ENCODE measurements at regions not wholly inside any gene's neighbourhood (a gene's known extent, or its start where the extent isn't known, plus 50 kb on each side); places are given as distances from the start of the nearest gene placed in this dataset.

DNA sequence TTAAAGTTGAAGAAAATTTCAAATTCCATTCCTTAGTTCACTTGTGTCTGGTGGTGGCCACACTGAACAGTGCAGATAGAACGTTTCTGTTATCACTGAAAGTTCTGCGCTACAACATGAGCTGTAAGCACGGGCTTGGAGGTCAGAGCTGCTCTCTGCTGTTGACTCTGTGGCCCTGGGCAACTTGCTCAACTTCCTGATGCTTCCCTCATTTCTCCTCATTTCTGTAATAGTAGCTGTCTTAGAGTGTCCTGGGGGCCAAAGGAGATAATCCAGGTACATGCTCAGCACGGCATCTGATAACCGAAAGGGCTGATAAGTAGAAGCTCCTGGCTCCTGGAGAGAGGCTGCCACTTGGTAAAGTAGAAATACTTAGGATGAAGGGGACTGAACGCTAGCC lies 92.3 kb upstream of the DUSP5 start:
- Mint-ChIP-seq H3K27ac (no peak overlapping the region), H3K9me3 (no peaks in the 10 kb centered on the region), H3K36me3 (ENCODE audit: insufficient read depth in 2 of 2) (no peaks in the 10 kb centered on the region), H3K4me1 (ENCODE audit: low read depth) (peaks cover 27% of the 10 kb centered on the region), H3K4me3 (no peak overlapping the region), H3K27me3 (ENCODE audit: low read depth) (no peaks in the 10 kb centered on the region)
- DNase-seq, result no peak
- ATAC-seq (replicated peaks in 1 of 2), result no peak

DNA sequence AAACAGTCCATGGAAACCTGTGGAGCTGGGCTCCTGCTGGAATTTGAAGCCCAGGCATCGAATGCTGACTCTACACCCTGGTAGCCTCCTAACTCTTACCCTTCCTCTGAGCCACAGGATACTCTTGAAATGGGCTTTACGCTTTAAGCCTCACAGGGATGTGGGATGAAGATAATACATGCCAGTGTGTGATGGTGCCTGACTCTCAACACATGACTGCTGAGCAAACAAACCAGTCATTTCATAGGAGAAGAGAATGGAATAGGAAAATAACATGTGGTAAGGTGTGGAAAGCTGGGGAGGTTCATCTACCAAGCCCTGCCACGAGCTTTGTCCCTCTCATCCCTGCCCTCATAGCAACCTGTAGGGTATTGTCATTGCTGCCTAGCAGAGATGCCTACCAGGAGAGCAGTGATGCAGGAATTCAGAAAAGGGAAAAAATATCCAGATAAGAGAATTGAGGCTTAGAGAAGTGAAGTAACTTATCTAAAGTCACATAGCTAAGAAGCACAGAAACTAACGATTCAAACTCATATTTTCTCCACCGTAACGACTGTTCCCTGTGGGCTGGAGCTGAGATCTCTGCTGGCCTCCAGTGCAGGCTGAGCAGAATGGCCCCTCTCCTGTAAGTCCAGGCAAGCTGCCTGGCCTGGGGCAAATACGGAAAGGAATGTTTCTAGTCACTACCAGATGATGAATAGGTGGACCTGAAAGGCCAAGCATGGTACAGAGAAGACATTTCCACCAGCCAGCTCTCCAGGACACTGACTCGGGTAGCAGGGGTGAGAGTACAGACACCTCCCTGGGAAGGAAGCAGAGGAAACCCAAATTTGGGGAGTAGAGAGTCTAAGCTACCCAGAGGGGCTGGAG lies 90.2 kb upstream of the DUSP5 start:
- no peaks in the 10 kb centered on the region for H3K27me3 Mint-ChIP-seq (ENCODE audit: low read depth)
- no peaks in the 10 kb centered on the region for H3K36me3 Mint-ChIP-seq (ENCODE audit: insufficient read depth in 2 of 2)
- H3K9me3 Mint-ChIP-seq, result no peaks in the 10 kb centered on the region
- ATAC-seq (replicated peaks in 1 of 2) (peak in 1 of 2 donors; percentile 18), DNase-seq (no peak)
- no peak overlapping the region for H3K4me3 Mint-ChIP-seq
- H3K4me1 Mint-ChIP-seq (ENCODE audit: low read depth), result peaks cover 47% of the 10 kb centered on the region
- no peak overlapping the region for H3K27ac Mint-ChIP-seq

DNA sequence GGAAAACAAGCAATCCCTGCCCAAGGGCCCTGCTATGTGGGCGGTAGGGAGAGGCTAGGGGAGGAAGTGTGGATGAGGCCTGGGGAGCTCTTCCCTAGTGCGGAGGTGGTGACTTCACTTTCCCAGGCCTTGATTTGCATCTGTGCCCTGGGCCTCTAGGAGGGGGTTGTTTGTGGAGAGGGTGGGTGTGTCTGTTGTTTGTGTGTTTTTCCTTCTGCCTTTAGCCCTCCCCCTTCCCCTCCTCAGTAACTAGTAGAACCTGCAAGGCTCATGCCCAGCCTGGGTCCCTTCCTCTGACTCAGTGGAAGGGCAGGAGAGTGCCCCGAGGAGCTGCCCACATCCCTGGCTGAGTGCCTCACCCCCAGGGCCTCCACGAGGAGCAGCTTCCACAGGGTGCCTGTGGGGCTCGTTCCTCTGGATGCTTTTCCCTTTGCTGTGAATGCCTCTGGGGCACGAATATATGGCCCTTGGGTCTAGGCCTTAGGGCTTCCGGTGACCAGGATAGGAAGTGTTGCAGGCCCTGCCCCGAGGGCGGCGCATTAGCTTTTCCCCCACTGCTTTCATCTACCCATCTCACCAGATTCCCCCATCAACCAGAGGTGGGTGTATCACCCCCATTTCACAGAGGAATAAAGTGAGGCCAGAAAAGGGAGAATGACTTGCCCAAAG lies 89.4 kb upstream of the DUSP5 start:
- Mint-ChIP-seq H3K4me3 (no peak overlapping the region), H3K27me3 (ENCODE audit: low read depth) (no peaks in the 10 kb centered on the region), H3K9me3 (no peaks in the 10 kb centered on the region), H3K27ac (no peak overlapping the region), H3K4me1 (ENCODE audit: low read depth) (peaks cover 55% of the 10 kb centered on the region), H3K36me3 (ENCODE audit: insufficient read depth in 2 of 2) (peaks cover 0 to under 1% of the 10 kb centered on the region in 2 donors)
- no peak for ATAC-seq (replicated peaks in 1 of 2)
- DNase-seq, result no peak

DNA sequence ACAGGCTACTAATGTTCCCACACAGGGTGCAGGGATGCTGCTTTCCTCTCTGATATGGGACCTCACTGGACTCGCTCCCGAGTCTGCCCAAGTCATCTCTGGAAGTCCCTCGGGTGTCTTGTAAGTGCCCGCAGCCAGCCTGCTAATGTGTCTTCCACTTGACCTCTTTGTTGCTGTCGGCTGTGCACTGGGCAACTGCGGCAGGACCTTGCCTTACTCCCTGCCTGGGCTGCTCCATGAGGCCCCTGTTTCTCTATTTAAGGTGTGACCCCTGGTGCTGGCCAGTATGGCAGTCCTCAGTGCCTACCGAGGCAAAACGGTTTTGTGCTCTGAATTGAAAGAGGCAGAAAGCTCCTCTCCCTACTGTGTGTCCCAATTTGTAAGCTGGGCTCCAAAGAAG lies 88.8 kb upstream of the DUSP5 start:
- no peak overlapping the region for H3K4me3 Mint-ChIP-seq
- H3K27ac Mint-ChIP-seq, result peak overlapping the region; percentile 71
- peaks cover 0 to 3% of the 10 kb centered on the region in 2 donors for H3K36me3 Mint-ChIP-seq (ENCODE audit: insufficient read depth in 2 of 2)
- DNase-seq, result no peak
- H3K4me1 Mint-ChIP-seq (ENCODE audit: low read depth), result peaks cover 61% of the 10 kb centered on the region
- H3K9me3 Mint-ChIP-seq, result no peaks in the 10 kb centered on the region
- no peak for ATAC-seq (replicated peaks in 1 of 2)
- no peaks in the 10 kb centered on the region for H3K27me3 Mint-ChIP-seq (ENCODE audit: low read depth)

DNA sequence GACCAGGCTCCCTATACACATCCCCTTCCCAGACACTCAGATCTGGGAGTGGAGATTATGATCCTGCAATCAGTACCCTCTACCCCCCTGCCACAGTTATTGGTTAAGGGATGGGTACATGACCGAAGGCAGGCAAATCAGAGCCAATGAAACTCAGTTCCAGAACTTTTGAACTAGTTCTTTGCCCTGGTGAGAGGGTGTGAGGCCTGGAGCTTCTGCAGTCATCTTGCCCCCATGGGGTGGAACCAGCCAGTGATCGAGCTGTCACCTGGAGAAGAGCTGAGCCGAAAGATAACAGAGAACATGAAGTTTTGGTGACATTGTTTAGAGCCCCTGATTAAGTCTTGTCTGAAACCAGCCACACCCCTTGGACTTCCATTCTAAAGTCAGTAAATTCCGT lies 88.2 kb upstream of the DUSP5 start:
- H3K27ac Mint-ChIP-seq, result no peak overlapping the region
- H3K9me3 Mint-ChIP-seq, result no peaks in the 10 kb centered on the region
- ATAC-seq (replicated peaks in 1 of 2), result no peak
- H3K4me1 Mint-ChIP-seq (ENCODE audit: low read depth), result peaks cover 66% of the 10 kb centered on the region
- H3K27me3 Mint-ChIP-seq (ENCODE audit: low read depth), result no peaks in the 10 kb centered on the region
- peak overlapping the region in 1 of 2 donors; percentile 27 for H3K4me3 Mint-ChIP-seq
- no peak for DNase-seq
- peaks cover 0 to 3% of the 10 kb centered on the region in 2 donors for H3K36me3 Mint-ChIP-seq (ENCODE audit: insufficient read depth in 2 of 2)

DNA sequence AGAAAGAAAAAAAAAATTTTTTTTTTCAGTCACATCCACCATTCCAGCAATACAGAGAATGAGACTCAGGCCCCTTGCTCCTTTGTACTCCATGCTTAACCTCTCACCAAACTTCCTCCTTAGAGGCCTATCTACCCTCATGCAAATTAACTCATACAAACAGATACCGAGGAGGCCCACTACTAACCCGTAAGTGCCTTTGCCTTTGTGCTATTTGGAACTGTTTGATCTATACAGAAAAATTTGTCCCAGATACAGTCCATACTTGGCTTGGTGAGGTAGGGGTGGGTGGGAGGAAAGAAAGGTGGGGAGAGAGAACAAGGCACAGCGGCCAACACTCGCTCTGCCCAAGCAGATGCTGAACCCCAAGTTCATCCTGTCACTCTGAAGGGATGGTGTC lies 87.8 kb upstream of the DUSP5 start:
- Mint-ChIP-seq H3K4me3 (peak overlapping the region in 1 of 2 donors; percentile 19), H3K27ac (no peak overlapping the region), H3K9me3 (no peaks in the 10 kb centered on the region), H3K36me3 (ENCODE audit: insufficient read depth in 2 of 2) (peaks cover 0 to 3% of the 10 kb centered on the region in 2 donors), H3K27me3 (ENCODE audit: low read depth) (no peaks in the 10 kb centered on the region), H3K4me1 (ENCODE audit: low read depth) (peaks cover 66% of the 10 kb centered on the region)
- no peak for DNase-seq
- no peak for ATAC-seq (replicated peaks in 1 of 2)

DNA sequence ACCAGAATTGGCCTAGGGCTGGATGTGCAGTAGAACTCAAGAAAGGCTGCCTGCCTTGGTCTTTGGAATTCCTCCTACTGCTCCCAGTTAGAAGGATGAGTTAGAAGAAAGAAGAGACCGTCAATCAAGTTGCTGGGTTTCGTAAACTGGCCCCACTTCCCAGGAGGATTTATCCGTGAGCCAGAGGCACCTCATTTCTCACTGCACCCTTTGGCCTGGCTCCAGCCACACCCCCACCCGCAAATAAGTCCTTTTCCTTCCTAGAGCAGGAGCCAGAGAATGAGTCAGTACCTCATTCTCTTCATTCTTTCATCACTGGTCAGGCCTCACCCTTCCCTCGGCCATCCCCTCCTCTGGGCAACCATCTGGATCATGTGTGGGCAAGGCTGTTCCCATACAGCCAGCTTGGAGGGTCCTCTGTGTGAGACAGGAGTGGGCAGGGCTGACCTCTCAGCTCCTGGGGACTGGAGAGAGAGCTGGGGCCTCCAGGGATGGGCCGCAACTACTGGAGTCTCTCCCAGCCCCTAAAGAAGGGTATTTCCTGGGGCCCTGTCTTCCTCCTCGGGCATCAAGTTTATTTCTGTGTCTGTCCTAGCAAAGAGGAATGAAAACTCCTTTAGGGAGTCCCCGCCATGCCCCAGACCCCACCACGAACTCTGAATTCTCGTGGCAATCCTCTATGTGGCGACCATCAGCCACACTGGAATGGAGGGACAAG lies 87.2 kb upstream of the DUSP5 start:
- H3K27ac Mint-ChIP-seq, result no peak overlapping the region
- DNase-seq (no peak), ATAC-seq (replicated peaks in 1 of 2) (no peak)
- H3K36me3 Mint-ChIP-seq (ENCODE audit: insufficient read depth in 2 of 2), result peaks cover 0 to 3% of the 10 kb centered on the region in 2 donors
- H3K27me3 Mint-ChIP-seq (ENCODE audit: low read depth), result no peaks in the 10 kb centered on the region
- H3K9me3 Mint-ChIP-seq, result no peaks in the 10 kb centered on the region
- peak overlapping the region; percentile 19 to 32 for H3K4me3 Mint-ChIP-seq
- peaks cover 71% of the 10 kb centered on the region for H3K4me1 Mint-ChIP-seq (ENCODE audit: low read depth)

DNA sequence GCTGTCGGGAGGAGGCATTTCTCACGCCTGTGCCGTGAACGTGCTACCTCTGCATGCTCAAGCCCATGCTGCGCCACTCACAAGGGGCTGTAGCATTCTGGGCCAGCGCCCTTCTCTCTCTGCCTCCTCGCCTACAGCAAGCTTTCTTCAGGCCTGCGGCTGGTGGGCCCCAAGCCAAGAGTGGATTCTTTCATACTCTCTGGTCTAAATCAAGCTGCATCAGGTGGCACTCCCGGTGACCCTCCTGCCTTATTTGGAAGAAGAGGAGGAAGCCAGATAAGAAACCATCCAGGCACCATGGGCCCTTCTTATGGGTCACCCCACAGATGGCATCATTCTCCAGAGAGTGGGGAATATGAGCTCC lies 86.7 kb upstream of the DUSP5 start:
- Mint-ChIP-seq H3K27ac (no peak overlapping the region), H3K4me1 (ENCODE audit: low read depth) (peaks cover 76% of the 10 kb centered on the region), H3K27me3 (ENCODE audit: low read depth) (no peaks in the 10 kb centered on the region), H3K36me3 (ENCODE audit: insufficient read depth in 2 of 2) (peaks cover 0 to 3% of the 10 kb centered on the region in 2 donors), H3K9me3 (no peaks in the 10 kb centered on the region), H3K4me3 (no peak overlapping the region)
- ATAC-seq (replicated peaks in 1 of 2) (no peak), DNase-seq (no peak)

DNA sequence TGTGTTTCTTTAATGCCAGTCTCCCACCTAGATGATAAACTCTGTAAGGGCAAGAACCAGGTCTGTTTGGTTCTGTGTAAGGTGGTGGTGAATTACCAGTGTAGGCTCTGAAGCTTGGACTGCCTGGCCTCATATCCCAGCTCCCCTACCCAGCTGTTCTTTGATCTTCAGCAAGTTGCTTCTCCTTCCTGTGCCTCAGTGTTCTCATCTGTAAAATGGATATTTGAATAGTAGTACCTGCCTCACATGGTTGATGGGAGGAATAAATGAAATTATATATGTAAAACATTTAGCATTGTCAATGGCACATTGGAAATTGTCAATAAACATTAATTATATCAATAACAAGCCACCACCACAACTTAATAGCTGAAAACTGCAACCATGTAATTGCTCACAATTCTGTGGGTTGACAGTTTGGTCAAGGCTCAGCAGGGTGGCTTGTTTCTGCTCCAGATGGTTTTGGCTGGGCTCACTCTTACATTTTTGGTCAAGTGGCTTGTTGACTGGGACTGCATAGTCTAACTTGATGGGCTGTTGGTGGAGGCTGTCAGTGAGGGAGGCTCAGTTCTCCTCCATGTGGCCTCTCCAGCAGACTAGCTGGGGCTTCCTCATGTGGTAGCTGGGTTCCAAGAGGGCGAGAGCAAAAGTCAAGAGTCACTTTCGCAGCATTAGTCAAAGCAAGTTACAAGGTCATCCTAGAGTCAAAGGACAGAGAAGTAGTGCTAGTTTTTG lies 84.5 kb upstream of the DUSP5 start:
- H3K27ac Mint-ChIP-seq, result peak overlapping the region; percentile 78
- no peaks in the 10 kb centered on the region for H3K9me3 Mint-ChIP-seq
- H3K27me3 Mint-ChIP-seq (ENCODE audit: low read depth), result no peaks in the 10 kb centered on the region
- H3K4me1 Mint-ChIP-seq (ENCODE audit: low read depth), result peaks cover 91% of the 10 kb centered on the region
- peak; percentile 42 to 54 for DNase-seq
- peak overlapping the region; percentile 66 to 75 for H3K4me3 Mint-ChIP-seq
- peaks cover 0 to 3% of the 10 kb centered on the region in 2 donors for H3K36me3 Mint-ChIP-seq (ENCODE audit: insufficient read depth in 2 of 2)
- peak in 1 of 2 donors; percentile 9 for ATAC-seq (replicated peaks in 1 of 2)

DNA sequence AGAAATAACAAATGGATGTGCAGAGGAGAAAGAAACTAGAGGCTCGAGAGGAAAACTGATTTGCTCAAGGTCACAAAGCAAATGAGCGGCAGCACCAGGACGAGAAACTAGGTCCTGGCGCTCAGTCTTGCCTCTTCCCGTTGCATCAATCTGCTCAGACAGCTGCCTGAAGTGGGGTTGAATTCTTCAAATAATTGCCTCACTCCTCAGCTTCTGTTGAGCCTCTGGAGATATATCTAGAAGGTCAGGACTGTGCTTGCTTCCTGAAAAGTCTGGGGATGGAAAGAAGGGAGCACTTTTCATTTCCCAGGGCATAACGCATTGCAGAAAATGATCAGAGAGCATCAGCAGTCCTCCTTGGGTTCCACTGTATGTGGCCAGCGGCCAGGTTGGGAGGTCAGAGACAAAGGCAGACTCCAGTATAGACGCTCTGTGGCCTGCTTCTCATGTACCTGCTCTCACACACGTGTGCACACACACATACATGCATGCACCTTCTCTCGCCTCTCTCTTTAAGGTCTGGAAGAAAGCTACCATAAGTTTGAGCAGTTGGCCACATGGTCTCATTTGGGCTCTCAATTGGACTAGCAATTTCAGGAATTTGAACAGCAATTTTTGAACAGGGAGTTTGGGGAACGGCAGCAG lies 83.7 kb upstream of the DUSP5 start:
- Mint-ChIP-seq H3K4me1 (ENCODE audit: low read depth) (peaks cover 96% of the 10 kb centered on the region), H3K36me3 (ENCODE audit: insufficient read depth in 2 of 2) (peaks cover 0 to 3% of the 10 kb centered on the region in 2 donors), H3K27ac (peak overlapping the region; percentile 77), H3K4me3 (peak overlapping the region; percentile 66 to 75), H3K9me3 (no peaks in the 10 kb centered on the region), H3K27me3 (ENCODE audit: low read depth) (no peaks in the 10 kb centered on the region)
- ATAC-seq (replicated peaks in 1 of 2) (peak; percentile 26 to 37), DNase-seq (no peak)

DNA sequence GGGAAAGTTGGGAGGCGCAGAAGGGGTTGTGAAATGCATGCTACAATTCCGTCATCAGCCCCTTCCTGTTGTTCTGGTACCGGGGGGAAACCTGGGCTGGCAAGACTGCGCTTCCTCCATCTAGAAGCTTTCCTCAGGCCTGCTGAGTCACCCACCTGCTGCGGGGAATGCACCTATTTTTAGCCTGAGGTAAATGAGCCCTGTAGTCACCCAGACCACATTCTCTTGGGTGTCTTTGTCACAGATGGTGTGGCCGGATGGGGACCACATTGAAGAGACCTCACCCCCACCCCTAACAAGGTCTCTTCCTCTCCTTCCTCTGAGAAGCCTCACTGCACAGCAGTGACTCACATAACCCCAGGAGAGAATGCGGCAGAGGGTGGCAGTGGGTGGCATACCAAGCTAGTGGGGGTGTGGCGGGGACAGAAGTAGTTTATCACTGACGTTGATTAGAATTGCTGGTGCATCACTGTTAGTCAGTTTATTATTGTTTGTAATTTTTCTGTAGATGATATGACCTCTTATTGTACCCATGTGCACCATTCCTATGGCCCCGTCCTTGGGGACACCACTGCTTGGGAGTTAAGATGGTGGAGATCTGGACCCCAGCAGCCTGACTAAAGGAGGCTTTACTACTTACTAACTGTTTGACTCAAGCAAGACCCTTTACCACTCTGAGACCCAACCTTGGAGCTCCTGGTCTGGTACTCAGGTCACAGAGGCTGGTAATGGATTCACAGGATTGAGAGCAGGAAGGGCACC lies 83.0 kb upstream of the DUSP5 start:
- Mint-ChIP-seq H3K9me3 (no peaks in the 10 kb centered on the region), H3K4me3 (peak overlapping the region; percentile 66 to 75), H3K27ac (peak overlapping the region; percentile 72), H3K27me3 (ENCODE audit: low read depth) (no peaks in the 10 kb centered on the region), H3K4me1 (ENCODE audit: low read depth) (peaks cover 96% of the 10 kb centered on the region), H3K36me3 (ENCODE audit: insufficient read depth in 2 of 2) (peaks cover 0 to 3% of the 10 kb centered on the region in 2 donors)
- DNase-seq, result peak; percentile 91 to 94
- peak; percentile 91 to 96 for ATAC-seq (replicated peaks in 1 of 2)

DNA sequence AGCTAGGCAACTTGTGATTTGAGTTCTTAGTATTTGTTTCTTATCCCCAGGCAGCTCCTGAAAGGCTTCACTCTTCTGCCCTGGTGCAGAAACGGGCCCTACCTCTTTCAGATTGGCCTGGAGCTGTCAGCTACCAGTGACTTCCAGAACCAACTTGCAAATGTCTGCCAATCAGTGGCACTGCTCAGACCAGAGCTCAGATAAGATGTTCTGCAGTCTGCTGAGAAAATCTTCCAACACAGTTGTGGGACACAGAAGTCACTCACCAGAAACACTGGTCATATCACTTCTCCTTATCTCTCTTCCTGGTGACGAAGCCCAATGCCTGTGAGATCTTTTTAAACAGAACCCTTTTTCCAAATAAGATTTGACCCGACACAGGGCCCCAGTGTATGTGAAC lies 81.9 kb upstream of the DUSP5 start:
- DNase-seq (no peak), ATAC-seq (replicated peaks in 1 of 2) (no peak)
- Mint-ChIP-seq H3K4me3 (peak overlapping the region; percentile 32 to 66), H3K36me3 (ENCODE audit: insufficient read depth in 2 of 2) (peaks cover 2 to 3% of the 10 kb centered on the region in 2 donors), H3K27me3 (ENCODE audit: low read depth) (no peaks in the 10 kb centered on the region), H3K4me1 (ENCODE audit: low read depth) (peaks cover 96% of the 10 kb centered on the region), H3K27ac (peak overlapping the region; percentile 84), H3K9me3 (peaks cover 0 to 2% of the 10 kb centered on the region in 2 donors)
